ENCODE measurements at regions not wholly inside any gene's neighbourhood (a gene's known extent, or its start where the extent isn't known, plus 50 kb on each side); places are given as distances from the start of the nearest gene placed in this dataset.

- Histone ChIP-seq H3K4me2 (ENCODE audit: control insufficient read depth, insufficient read depth) (no peak overlapping the region), H3K79me2 (ENCODE audit: control insufficient read depth, insufficient read depth, low read length) (no peaks in the 10 kb centered on the region), H3K9ac (ENCODE audit: control insufficient read depth, insufficient read depth, low read length) (no peak overlapping the region), H3K27ac (ENCODE audit: control insufficient read depth, insufficient read depth) (no peak overlapping the region), H3K4me3 (no peak overlapping the region), H3K36me3 (ENCODE audit: control insufficient read depth in 2 of 2, insufficient read depth in 2 of 2, low read length in 1 of 2) (no peaks in the 10 kb centered on the region), H3K4me1 (ENCODE audit: control insufficient read depth, insufficient read depth, low read length) (no peaks in the 10 kb centered on the region), H3K27me3 (replicated peaks in 1 of 2; ENCODE audit: control insufficient read depth in 2 of 2, insufficient read depth in 2 of 2, low read length in 1 of 2) (peaks cover 0 to 1% of the 10 kb centered on the region in 2 experiments; a peak in 2 of 4 replicates), H3K9me3 (replicated peaks; ENCODE audit: control insufficient read depth, insufficient read depth, low read length) (no peaks in the 10 kb centered on the region), H2AFZ (ENCODE audit: control insufficient read depth, low read depth, low read length) (no peak overlapping the region), H4K20me1 (ENCODE audit: control insufficient read depth, insufficient read depth) (no peaks in the 10 kb centered on the region)
- ATAC-seq (no peak), DNase-seq (ENCODE audit: low read depth, low spot score) (no peak), FAIRE-seq (no peak)
- in situ Hi-C loops (cut with MboI) (no loop called here), intact Hi-C loops (cut with micrococcal nuclease; ENCODE audit: unreplicated experiment) (no loop called here)
- BruUV-seq (replicated peaks), result no TSS peak
- ChIA-PET RAD21 (ENCODE audit: unreplicated experiment) (no interaction called here), SMC1A (ENCODE audit: uncharacterized antibody, unreplicated experiment) (no interaction called here), POLR2A (no interaction called here), CTCF (no interaction called here)
- WGBS (ENCODE audit: insufficient coverage, insufficient replicate concordance, low lambda C conversion rate, missing lambda C conversion rate), result 22% methylated on average over 13 of the region's 13 CpGs
- no peak for TF ChIP-seq CBX5 (IDR thresholded peaks at IDR 0.05; ENCODE audit: low read depth)
- TF ChIP-seq ZNF217 (IDR thresholded peaks at IDR 0.05), result no peak
- TF ChIP-seq SUPT20H (IDR thresholded peaks at IDR 0.05; ENCODE audit: borderline replicate concordance, control insufficient read depth, low read depth, low read length), result no peak
- TF ChIP-seq, protein P1, sequence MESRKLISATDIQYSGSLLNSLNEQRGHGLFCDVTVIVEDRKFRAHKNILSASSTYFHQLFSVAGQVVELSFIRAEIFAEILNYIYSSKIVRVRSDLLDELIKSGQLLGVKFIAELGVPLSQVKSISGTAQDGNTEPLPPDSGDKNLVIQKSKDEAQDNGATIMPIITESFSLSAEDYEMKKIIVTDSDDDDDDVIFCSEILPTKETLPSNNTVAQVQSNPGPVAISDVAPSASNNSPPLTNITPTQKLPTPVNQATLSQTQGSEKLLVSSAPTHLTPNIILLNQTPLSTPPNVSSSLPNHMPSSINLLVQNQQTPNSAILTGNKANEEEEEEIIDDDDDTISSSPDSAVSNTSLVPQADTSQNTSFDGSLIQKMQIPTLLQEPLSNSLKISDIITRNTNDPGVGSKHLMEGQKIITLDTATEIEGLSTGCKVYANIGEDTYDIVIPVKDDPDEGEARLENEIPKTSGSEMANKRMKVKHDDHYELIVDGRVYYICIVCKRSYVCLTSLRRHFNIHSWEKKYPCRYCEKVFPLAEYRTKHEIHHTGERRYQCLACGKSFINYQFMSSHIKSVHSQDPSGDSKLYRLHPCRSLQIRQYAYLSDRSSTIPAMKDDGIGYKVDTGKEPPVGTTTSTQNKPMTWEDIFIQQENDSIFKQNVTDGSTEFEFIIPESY (IDR thresholded peaks at IDR 0.05), result no peak
- TF ChIP-seq, protein P2, sequence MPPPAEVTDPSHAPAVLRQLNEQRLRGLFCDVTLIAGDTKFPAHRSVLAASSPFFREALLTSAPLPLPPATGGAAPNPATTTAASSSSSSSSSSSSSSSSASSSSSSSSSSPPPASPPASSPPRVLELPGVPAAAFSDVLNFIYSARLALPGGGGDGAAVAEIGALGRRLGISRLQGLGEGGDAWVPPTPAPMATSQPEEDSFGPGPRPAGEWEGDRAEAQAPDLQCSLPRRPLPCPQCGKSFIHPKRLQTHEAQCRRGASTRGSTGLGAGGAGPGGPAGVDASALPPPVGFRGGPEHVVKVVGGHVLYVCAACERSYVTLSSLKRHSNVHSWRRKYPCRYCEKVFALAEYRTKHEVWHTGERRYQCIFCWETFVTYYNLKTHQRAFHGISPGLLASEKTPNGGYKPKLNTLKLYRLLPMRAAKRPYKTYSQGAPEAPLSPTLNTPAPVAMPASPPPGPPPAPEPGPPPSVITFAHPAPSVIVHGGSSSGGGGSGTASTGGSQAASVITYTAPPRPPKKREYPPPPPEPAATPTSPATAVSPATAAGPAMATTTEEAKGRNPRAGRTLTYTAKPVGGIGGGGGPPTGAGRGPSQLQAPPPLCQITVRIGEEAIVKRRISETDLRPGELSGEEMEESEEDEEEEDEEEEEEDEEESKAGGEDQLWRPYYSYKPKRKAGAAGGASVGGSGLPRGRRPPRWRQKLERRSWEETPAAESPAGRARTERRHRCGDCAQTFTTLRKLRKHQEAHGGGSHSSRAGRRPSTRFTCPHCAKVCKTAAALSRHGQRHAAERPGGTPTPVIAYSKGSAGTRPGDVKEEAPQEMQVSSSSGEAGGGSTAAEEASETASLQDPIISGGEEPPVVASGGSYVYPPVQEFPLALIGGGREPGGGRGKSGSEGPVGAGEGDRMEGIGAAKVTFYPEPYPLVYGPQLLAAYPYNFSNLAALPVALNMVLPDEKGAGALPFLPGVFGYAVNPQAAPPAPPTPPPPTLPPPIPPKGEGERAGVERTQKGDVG (CRISPR knock-in tag; IDR thresholded peaks at IDR 0.05), result no peak
- no peak for TF ChIP-seq NBN (IDR thresholded peaks at IDR 0.05)
- TF ChIP-seq POLR2AphosphoS2 (IDR thresholded peaks at IDR 0.05; ENCODE audit: low read depth, low read length), result no peak
- TF ChIP-seq ZNF592 (IDR thresholded peaks at IDR 0.05), result no peak
- TF ChIP-seq ZNF274 (IDR thresholded peaks at IDR 0.05; ENCODE audit: insufficient read depth, insufficient read length), result no peak
- no peak for TF ChIP-seq RAD21 (IDR thresholded peaks at IDR 0.05; ENCODE audit: insufficient read depth, low read depth, low read length)
- no peak for TF ChIP-seq NFYB (IDR thresholded peaks at IDR 0.05; ENCODE audit: insufficient read depth, low read depth, low read length)
These were observed 53.9 kb downstream of the BARX1 start for GRCh38 chr9:93900971-93901861.
